HG03442 (cell line): ENCODE measurements at regions not wholly inside any gene's neighbourhood (a gene's known extent, or its start where the extent isn't known, plus 50 kb on each side); places are given as distances from the start of the nearest gene placed in this dataset.

Source experiments
- ATAC-seq: cut with Tn5 transposase; IDR thresholded peaks from one replicate; pipeline ENCODE4 v1.9.1; 2021; ENCODE audit warnings: mild to moderate bottlenecking, moderate library complexity; ENCODE audit not compliant: unreplicated experiment

GRCh38 chr6:132934496-132934895 lies 120.1 kb downstream of the RPS12 start:
- no peak for ATAC-seq

GRCh38 chr6:132936646-132937045 lies 122.3 kb downstream of the RPS12 start:
- ATAC-seq, result no peak

- no peak for ATAC-seq
Measured at GRCh38 chr6:132937466-132937906, 123.1 kb downstream of the RPS12 start.

GRCh38 chr6:132948889-132949288 lies 134.5 kb downstream of the RPS12 start:
- no peak for ATAC-seq

GRCh38 chr6:132950566-132950965 lies 136.2 kb downstream of the RPS12 start:
- no peak for ATAC-seq

GRCh38 chr6:132952031-132952867 lies 137.9 kb downstream of the RPS12 start:
- no peak for ATAC-seq

- no peak for ATAC-seq
Measured at GRCh38 chr6:132952986-132953385, 138.6 kb downstream of the RPS12 start.

GRCh38 chr6:132954222-132954621 lies 139.9 kb downstream of the RPS12 start:
- ATAC-seq, result no peak

GRCh38 chr6:132954936-132955335 lies 140.6 kb downstream of the RPS12 start:
- no peak for ATAC-seq

GRCh38 chr6:132959639-132960326 lies 145.4 kb downstream of the RPS12 start:
- no peak for ATAC-seq

GRCh38 chr6:132960720-132961119 lies 146.4 kb downstream of the RPS12 start:
- no peak for ATAC-seq

GRCh38 chr6:132961122-132961521 lies 146.8 kb downstream of the RPS12 start:
- ATAC-seq, result no peak

- no peak for ATAC-seq
Measured at GRCh38 chr6:132961610-132962009, 147.2 kb downstream of the RPS12 start.

GRCh38 chr6:132962936-132963868 lies 148.8 kb downstream of the RPS12 start:
- peak; percentile 84 for ATAC-seq

- ATAC-seq, result no peak
Measured at GRCh38 chr6:132964101-132964867, 149.9 kb downstream of the RPS12 start.

- ATAC-seq, result no peak
Measured at GRCh38 chr6:132964868-132965382, 150.6 kb downstream of the RPS12 start.

GRCh38 chr6:132967871-132968270 lies 153.5 kb downstream of the RPS12 start:
- no peak for ATAC-seq

- ATAC-seq, result no peak
Measured at GRCh38 chr6:132968419-132968950, 154.1 kb downstream of the RPS12 start.

- no peak for ATAC-seq
Measured at GRCh38 chr6:132969196-132969595, 154.8 kb downstream of the RPS12 start.

GRCh38 chr6:132971676-132972075 lies 157.3 kb downstream of the RPS12 start:
- no peak for ATAC-seq
